Activated gamma-delta T cell treated with anti-CD3 and anti-CD28 coated beads, Interleukin-2, amount 50 U/mL, for 16 hours (primary cell): ENCODE measurements at regions not wholly inside any gene's neighbourhood (a gene's known extent, or its start where the extent isn't known, plus 50 kb on each side); places are given as distances from the start of the nearest gene placed in this dataset.

ENCODE experiments used
- DNase-seq: peaks from one replicate; pipeline ENCODE4 v3.0.0-alpha.2; 2020; ENCODE audit warnings: low read depth

DNA sequence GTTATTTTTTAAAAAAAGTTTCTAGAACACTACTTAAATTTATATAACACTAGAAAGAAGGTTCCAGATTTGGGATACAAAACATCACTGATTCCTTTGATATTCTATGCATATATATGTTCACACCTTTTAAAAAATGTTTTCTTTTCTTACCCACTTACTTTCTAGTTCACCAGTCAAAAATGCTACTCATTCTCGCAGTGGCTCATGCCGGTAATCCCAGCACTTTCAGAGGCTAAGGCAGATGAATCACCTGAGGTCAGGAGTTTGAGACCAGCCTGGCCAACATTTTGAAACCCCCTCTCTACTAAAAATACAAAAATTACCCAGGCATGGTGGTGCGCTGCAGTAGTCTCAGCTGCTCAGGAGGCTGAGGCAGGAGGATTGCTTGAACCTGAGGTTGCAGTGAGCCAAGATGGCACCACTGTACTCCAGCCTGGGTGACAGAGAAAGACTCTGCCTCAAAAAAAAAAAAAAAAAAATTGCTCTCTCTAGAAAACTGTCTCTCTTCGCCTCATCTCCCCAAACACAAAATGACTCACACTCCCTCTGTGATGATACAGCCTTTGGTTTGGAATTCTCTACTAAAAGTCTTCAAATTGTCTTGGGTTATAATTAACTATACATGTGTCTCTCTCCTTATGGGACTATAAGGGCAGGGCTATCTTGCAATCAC lies 52.6 kb upstream of the TGFBR2 start:
- no peak for DNase-seq

DNA sequence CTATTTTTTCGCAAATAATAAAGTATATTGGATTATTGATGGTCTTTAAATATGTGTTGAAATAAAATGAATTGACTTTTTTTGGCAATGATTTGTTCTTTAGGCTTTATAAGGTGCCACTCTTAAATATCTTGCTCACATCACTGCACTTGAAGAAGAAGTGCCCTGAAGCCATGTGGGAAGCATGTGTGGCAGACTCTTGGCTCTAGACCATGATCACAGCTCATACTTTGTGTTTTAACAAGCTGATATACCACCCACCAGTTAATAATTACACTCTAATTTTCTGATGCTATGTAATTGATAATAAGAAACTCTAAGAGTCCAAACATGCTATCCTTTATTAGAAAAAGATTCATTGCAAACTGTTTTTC lies 52.1 kb upstream of the TGFBR2 start:
- DNase-seq: no peak

DNA sequence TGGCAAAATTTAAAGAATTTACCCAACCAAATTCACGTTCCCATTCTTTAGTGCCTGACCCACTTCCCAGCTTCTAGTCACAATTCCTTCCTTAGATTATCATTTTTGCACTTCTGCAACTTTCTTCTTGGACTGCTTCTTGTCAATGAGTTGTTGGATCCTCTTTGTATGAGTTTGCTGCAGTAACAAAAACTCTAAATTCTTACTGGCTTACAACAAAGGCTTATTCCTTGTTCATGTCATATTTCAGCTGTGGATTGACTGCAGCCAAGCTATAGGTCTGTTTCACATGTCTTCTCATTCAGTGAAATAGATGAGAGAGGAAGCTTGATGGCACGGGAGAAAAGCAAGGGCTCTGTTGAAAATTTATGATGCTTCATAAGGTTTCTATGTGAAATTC lies 50.4 kb upstream of the TGFBR2 start:
- no peak for DNase-seq
